Neural progenitor cell (in vitro differentiated cells): ENCODE measurements at regions not wholly inside any gene's neighbourhood (a gene's known extent, or its start where the extent isn't known, plus 50 kb on each side); places are given as distances from the start of the nearest gene placed in this dataset.

Experiments used
- EZH2 ChIP-seq: fragments of 200-600 bp; sonication (generic); IDR thresholded peaks from 2 replicates; pipeline ENCODE4 v1.6.1; 2017; ENCODE audit warnings: antibody characterized with exemption, mild to moderate bottlenecking, moderate library complexity
- EZH2phosphoT487 ChIP-seq: fragments of 200-600 bp; sonication (generic); IDR thresholded peaks from 2 replicates; pipeline ENCODE4 v1.6.1; 2017; ENCODE audit warnings: antibody characterized with exemption
- TF ChIP-seq, protein P1 (sequence below): fragments of 200-600 bp; sonication (generic); IDR thresholded peaks from 2 replicates; pipeline ENCODE4 v1.5.1; 2017; ENCODE audit warnings: antibody characterized with exemption, mild to moderate bottlenecking

- TF ChIP-seq, protein P1, sequence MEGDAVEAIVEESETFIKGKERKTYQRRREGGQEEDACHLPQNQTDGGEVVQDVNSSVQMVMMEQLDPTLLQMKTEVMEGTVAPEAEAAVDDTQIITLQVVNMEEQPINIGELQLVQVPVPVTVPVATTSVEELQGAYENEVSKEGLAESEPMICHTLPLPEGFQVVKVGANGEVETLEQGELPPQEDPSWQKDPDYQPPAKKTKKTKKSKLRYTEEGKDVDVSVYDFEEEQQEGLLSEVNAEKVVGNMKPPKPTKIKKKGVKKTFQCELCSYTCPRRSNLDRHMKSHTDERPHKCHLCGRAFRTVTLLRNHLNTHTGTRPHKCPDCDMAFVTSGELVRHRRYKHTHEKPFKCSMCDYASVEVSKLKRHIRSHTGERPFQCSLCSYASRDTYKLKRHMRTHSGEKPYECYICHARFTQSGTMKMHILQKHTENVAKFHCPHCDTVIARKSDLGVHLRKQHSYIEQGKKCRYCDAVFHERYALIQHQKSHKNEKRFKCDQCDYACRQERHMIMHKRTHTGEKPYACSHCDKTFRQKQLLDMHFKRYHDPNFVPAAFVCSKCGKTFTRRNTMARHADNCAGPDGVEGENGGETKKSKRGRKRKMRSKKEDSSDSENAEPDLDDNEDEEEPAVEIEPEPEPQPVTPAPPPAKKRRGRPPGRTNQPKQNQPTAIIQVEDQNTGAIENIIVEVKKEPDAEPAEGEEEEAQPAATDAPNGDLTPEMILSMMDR: no peak
- TF ChIP-seq EZH2 (no peak), EZH2phosphoT487 (no peak)
Observed at GRCh38 chr15:72992841-72993252, 59.4 kb upstream of the NEO1 start.
